ENCODE measurements at regions not wholly inside any gene's neighbourhood (a gene's known extent, or its start where the extent isn't known, plus 50 kb on each side); places are given as distances from the start of the nearest gene placed in this dataset.

- POLR2A ChIA-PET = no interaction called here
- CTCF ChIA-PET = no interaction called here
- DNase-seq (ENCODE audit: extremely low spot score) = no peak
- no peak for TF ChIP-seq CTCF (IDR thresholded peaks at IDR 0.05; ENCODE audit: control extremely low read depth, extremely low read depth, low read depth, missing control alignments)
Observed at GRCh38 chr3:135753506-135753905, 212.0 kb upstream of the PPP2R3A start.

- no peak for TF ChIP-seq CTCF (IDR thresholded peaks at IDR 0.05; ENCODE audit: control extremely low read depth, extremely low read depth, low read depth, missing control alignments)
- ChIA-PET CTCF (no interaction called here), POLR2A (no interaction called here)
- no peak for DNase-seq (ENCODE audit: extremely low spot score)
Observed at GRCh38 chr3:135755330-135756105, 210.0 kb upstream of the PPP2R3A start.

GRCh38 chr3:135756106-135756668 lies 209.3 kb upstream of the PPP2R3A start:
- no peak for DNase-seq (ENCODE audit: extremely low spot score)
- POLR2A ChIA-PET = no interaction called here
- TF ChIP-seq CTCF (IDR thresholded peaks at IDR 0.05; ENCODE audit: control extremely low read depth, extremely low read depth, low read depth, missing control alignments) = no peak
- CTCF ChIA-PET = no interaction called here

GRCh38 chr3:135757421-135757820 lies 208.1 kb upstream of the PPP2R3A start:
- ChIA-PET CTCF (no interaction called here), POLR2A (no interaction called here)
- no peak for DNase-seq (ENCODE audit: extremely low spot score)
- TF ChIP-seq CTCF (IDR thresholded peaks at IDR 0.05; ENCODE audit: control extremely low read depth, extremely low read depth, low read depth, missing control alignments) = no peak

- ChIA-PET POLR2A (no interaction called here), CTCF (no interaction called here)
- no peak for DNase-seq (ENCODE audit: extremely low spot score)
- TF ChIP-seq CTCF (IDR thresholded peaks at IDR 0.05; ENCODE audit: control extremely low read depth, extremely low read depth, low read depth, missing control alignments) = no peak
Observed at GRCh38 chr3:135758961-135759360, 206.6 kb upstream of the PPP2R3A start.

GRCh38 chr3:135759651-135760050 lies 205.9 kb upstream of the PPP2R3A start:
- ChIA-PET CTCF (no interaction called here), POLR2A (no interaction called here)
- no peak for DNase-seq (ENCODE audit: extremely low spot score)
- no peak for TF ChIP-seq CTCF (IDR thresholded peaks at IDR 0.05; ENCODE audit: control extremely low read depth, extremely low read depth, low read depth, missing control alignments)
